HFF-Myc (cell line): ENCODE measurements at regions not wholly inside any gene's neighbourhood (a gene's known extent, or its start where the extent isn't known, plus 50 kb on each side); places are given as distances from the start of the nearest gene placed in this dataset.

Source experiments
- DNase-seq: peaks from one replicate; pipeline ENCODE4 v3.0.0-alpha.2; 2011; ENCODE audit warnings: low read depth; ENCODE audit errors: extremely low read depth
- H3K4me3 ChIP-seq: replicated peaks from 2 replicates; pipeline ENCODE4 v1.5.1; 2011; ENCODE audit warnings: low read depth, mild to moderate bottlenecking, control low read depth, low read length
- CTCF ChIP-seq: IDR thresholded peaks from 2 replicates; pipeline ENCODE4 v1.5.1; 2012; ENCODE audit warnings: mild to moderate bottlenecking, low read depth, low read length, control low read depth; ENCODE audit errors: missing control alignments

GRCh38 chr17:71703701-71704100 lies 417.1 kb upstream of the SOX9 start:
- no peak for DNase-seq
- no peak for TF ChIP-seq CTCF
- H3K4me3 ChIP-seq: no peak overlapping the region

- no peak for TF ChIP-seq CTCF
- no peak overlapping the region for H3K4me3 ChIP-seq
- no peak for DNase-seq
These were observed 411.4 kb upstream of the SOX9 start for GRCh38 chr17:71709271-71709890.

- no peak for TF ChIP-seq CTCF
- no peak for DNase-seq
- H3K4me3 ChIP-seq: no peak overlapping the region
These were observed 410.9 kb upstream of the SOX9 start for GRCh38 chr17:71709946-71710345.

GRCh38 chr17:71710816-71711215 lies 410.0 kb upstream of the SOX9 start:
- H3K4me3 ChIP-seq: no peak overlapping the region
- DNase-seq: no peak
- TF ChIP-seq CTCF: no peak

- no peak overlapping the region for H3K4me3 ChIP-seq
- no peak for DNase-seq
- TF ChIP-seq CTCF: no peak
These were observed 407.0 kb upstream of the SOX9 start for GRCh38 chr17:71713846-71714245.

- TF ChIP-seq CTCF: no peak
- no peak for DNase-seq
- no peak overlapping the region for H3K4me3 ChIP-seq
These were observed 396.5 kb upstream of the SOX9 start for GRCh38 chr17:71724339-71724738.

GRCh38 chr17:71725811-71726210 lies 395.0 kb upstream of the SOX9 start:
- DNase-seq: no peak
- TF ChIP-seq CTCF: no peak

More at GRCh38 chr17:71725811-71726210, 395.0 kb upstream of the SOX9 start:
- H3K4me3 ChIP-seq: no peak overlapping the region
